ENCODE measurements at regions not wholly inside any gene's neighbourhood (a gene's known extent, or its start where the extent isn't known, plus 50 kb on each side); places are given as distances from the start of the nearest gene placed in this dataset.

DNA sequence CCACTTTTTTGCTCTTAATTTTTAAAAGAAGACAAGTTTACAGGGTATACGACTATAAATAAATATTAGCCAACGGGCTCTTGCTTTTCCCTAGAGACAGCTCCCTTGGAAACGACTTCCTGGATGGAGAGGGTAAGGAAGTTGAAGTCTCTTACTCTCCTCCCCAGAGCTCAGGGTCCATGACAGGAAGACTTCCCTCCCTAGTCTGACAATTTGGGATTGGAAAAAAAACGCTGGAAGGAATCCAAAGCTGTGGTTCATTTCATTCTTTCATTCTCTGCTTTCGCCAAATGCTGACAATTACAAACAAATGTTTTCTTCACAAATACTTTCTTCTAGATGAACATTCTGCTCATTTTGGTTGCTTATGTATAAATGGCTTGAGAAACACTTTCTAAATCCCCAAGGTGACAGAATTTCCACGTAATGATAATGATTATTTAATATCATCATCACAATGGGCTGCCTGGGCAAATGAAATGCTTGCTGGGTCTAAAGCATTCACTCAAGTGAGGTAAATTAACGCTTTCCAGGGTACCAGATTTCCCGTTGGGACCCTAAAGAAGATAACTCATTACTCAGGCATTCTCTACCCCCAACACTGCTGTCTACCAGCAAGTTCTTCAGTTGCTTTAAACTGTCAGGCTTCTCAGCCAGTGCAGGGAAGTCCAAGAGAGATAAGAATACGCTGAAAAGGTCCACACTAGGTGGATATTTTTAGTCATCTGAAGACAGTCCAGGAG, 139.8 kb upstream of the SLC30A5 start:
- TF ChIP-seq ZFX (IDR thresholded peaks at IDR 0.05) = no peak
- TF ChIP-seq, protein P1, sequence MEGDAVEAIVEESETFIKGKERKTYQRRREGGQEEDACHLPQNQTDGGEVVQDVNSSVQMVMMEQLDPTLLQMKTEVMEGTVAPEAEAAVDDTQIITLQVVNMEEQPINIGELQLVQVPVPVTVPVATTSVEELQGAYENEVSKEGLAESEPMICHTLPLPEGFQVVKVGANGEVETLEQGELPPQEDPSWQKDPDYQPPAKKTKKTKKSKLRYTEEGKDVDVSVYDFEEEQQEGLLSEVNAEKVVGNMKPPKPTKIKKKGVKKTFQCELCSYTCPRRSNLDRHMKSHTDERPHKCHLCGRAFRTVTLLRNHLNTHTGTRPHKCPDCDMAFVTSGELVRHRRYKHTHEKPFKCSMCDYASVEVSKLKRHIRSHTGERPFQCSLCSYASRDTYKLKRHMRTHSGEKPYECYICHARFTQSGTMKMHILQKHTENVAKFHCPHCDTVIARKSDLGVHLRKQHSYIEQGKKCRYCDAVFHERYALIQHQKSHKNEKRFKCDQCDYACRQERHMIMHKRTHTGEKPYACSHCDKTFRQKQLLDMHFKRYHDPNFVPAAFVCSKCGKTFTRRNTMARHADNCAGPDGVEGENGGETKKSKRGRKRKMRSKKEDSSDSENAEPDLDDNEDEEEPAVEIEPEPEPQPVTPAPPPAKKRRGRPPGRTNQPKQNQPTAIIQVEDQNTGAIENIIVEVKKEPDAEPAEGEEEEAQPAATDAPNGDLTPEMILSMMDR (conservative IDR thresholded peaks at IDR 0.05) = no peak
- H3K27ac ChIP-seq = peak overlapping the region; percentile 44; the same call in 1 of the 2 replicates

GRCh38 chr5:68954618-68954910, 139.2 kb upstream of the SLC30A5 start:
- TF ChIP-seq ZFX (IDR thresholded peaks at IDR 0.05) = no peak
- TF ChIP-seq, protein P1 (conservative IDR thresholded peaks at IDR 0.05) = no peak
- H3K27ac ChIP-seq = peak overlapping the region; percentile 44; the same call in 1 of the 2 replicates

DNA sequence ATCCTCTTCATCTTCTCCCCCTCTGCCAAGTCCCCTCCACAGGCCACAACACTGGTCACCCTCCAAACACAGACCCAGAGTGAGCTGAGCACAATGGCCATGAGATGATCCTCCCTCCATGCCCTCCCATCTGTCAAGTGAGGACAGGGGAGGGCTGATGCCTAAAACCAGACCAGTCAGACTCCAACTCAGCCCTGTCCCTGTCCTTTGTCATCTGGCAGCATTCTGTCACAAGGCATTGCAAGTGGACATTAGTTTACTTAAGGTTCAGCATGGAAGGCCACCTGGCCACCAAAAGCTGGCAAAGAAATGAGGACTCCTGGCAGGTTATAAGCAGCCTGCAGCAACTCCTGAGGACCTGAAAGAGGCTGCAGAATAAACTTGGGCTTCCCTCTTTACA, 136.2 kb upstream of the SLC30A5 start:
- no peak overlapping the region for H3K27ac ChIP-seq
- no peak for TF ChIP-seq ZFX (IDR thresholded peaks at IDR 0.05)
- TF ChIP-seq, protein P1 (conservative IDR thresholded peaks at IDR 0.05) = no peak

DNA sequence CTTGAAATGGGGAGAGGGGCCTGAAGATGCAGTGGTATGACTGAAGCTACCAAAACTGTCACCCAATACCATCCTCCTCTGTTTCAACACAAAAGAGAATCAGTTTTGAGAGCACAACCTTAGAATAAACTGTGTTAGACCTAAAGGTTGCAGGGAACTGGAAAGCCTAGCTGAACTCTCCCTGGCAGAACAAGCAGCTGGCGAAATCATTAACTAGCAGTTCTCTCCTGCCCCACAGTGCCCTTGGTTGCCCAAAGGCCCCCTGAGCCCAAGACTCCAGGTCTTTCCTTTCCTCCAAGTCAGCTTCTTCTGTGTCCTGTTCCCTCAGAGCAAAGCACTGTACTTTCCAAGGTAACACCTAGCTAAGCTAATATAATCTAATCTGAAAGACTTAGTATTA, 135.4 kb upstream of the SLC30A5 start:
- H3K27ac ChIP-seq = no peak overlapping the region
- no peak for TF ChIP-seq ZFX (IDR thresholded peaks at IDR 0.05)
- TF ChIP-seq, protein P1 (conservative IDR thresholded peaks at IDR 0.05) = no peak

DNA sequence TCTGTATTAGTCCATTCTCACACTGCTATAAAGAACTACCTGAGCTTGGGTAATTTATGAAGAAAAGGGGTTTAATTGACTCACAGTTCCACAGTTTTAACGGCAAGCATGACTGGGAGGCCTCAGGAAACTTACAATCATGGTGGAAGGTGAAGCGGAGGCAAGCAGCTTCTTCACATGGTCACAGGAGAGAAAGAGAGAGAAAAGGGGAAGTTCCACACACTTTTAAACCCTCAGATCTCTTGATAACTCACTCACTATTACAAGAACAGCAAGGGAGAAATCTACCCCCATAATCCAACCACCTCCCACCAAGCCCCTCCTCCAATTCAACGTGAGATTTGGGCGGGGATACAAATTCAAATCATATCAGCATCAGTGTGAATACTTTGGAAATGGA, 133.4 kb upstream of the SLC30A5 start:
- H3K27ac ChIP-seq = no peak overlapping the region

GRCh38 chr5:68960961-68961360, 132.9 kb upstream of the SLC30A5 start:
- TF ChIP-seq, protein P1 (conservative IDR thresholded peaks at IDR 0.05) = no peak
- TF ChIP-seq ZFX (IDR thresholded peaks at IDR 0.05) = no peak
- H3K27ac ChIP-seq = no peak overlapping the region

More for the DNA sequence above, 133.4 kb upstream of the SLC30A5 start:
- TF ChIP-seq, protein P1 (conservative IDR thresholded peaks at IDR 0.05) = no peak
- no peak for TF ChIP-seq ZFX (IDR thresholded peaks at IDR 0.05)

GRCh38 chr5:68961762-68962161, 132.1 kb upstream of the SLC30A5 start:
- no peak overlapping the region for H3K27ac ChIP-seq
- TF ChIP-seq ZFX (IDR thresholded peaks at IDR 0.05) = no peak
- TF ChIP-seq, protein P1 (conservative IDR thresholded peaks at IDR 0.05) = no peak
